DMS53 (cell line): ENCODE measurements at regions not wholly inside any gene's neighbourhood (a gene's known extent, or its start where the extent isn't known, plus 50 kb on each side); places are given as distances from the start of the nearest gene placed in this dataset.

Experiments
- DNase-seq: peaks from one replicate; lab custom pipeline; 2025; lab: John Stamatoyannopoulos, UW

DNA sequence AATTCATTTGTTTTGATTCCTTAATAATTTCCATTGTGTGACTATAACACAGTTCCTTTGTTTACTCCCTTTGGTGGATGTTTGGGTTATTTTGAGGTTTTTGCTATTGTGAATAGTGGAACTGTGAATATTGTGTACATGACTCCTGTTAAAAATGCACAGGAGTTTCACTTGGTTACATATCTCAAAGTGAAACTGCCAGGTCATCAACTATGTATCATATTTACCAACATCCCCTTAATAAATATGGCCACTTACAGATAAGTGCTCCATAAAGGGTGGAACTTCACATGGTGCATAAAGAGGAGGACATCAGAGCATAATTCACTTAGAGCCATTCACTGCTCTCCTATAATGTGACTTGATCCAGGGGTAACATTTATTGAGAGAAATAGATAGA, 328.9 kb downstream of the SEC23A start:
- no peak for DNase-seq

- DNase-seq = no peak
Observed at GRCh38 chr14:38770251-38770650, 332.8 kb downstream of the SEC23A start.

DNA sequence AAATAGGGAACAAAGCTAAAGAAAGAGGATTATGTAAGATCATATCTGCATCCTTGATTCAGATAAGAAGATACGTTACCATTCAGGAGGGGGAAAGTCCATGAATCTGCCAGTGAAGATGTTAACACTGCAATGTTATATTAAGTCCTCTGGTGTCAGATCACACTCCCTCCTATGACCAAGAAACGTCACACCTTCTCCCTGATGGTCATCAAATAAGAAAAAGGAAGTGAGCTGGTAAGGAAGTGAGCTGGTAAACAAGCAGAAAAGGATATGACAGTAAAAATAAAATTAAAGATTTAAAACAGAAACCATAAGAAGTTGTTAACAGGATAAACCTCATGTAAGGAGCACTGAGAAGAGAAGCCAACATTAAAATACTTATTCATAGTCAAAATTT, 340.2 kb downstream of the SEC23A start:
- DNase-seq = no peak

- peak; percentile 6 for DNase-seq
Observed at GRCh38 chr14:38762426-38762825, 340.6 kb downstream of the SEC23A start.

DNA sequence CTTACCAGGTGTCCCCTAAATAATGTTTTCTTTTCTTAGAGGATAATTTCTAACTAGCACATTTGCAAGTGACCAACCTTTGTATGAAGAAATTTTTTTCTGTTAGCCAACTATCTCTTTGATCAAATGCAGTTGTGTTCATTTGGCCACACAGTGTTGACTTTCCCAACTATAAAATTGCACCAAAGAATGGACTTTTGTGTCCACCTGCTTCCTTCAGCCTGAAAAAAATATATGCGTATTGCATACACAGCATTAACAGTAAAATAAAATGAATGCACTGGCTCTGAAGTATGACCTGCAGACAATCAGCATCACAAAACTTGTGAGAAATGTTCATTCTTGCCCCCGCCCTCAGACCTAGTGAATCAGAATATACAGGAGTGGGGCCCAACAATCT, 342.0 kb downstream of the SEC23A start:
- DNase-seq = no peak

- DNase-seq = no peak
Observed at GRCh38 chr14:38758661-38759060, 344.4 kb downstream of the SEC23A start.

DNA sequence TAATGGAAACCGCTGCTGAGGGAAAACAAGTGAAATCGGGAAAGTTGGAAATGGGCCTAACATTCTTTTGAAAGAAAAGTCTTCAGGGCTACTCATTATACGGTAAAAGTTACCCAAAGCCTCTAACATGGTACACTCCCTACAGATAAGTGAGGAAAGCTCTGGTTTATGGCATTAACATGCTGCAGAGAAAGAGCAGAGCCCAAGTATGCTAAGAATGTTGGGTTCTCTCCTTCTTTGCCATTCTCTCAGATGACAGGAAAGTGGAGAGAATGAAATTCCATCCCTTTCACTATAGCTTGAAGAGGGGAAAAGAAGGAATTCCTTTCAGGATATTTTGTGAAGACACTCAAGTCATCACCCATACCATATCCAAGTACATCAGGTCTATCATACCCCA, 348.0 kb downstream of the SEC23A start:
- DNase-seq = no peak

GRCh38 chr14:38752750-38753149, 350.3 kb downstream of the SEC23A start:
- DNase-seq = no peak

DNA sequence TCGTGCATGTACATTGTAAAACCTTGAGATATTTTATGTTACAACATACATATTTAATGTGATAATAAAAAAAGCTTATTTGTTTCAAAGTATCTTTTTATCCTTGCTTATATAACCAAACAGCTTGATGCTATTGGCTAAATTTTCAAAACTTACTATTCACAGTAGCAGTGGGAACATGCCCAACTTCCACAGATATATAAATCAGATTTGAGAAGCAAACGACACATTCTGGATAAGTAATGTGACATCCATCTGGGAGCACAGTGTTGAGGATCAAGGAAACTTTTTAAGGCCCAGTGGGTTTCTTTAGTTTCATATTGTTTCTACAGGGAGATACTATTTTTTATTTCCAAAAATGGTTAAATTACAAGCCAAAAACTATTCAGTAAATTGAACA, 350.7 kb downstream of the SEC23A start:
- DNase-seq = no peak

- no peak for DNase-seq
Observed at GRCh38 chr14:38751459-38751858, 351.6 kb downstream of the SEC23A start.

- DNase-seq = no peak
Observed at GRCh38 chr14:38749936-38750335, 353.1 kb downstream of the SEC23A start.

DNA sequence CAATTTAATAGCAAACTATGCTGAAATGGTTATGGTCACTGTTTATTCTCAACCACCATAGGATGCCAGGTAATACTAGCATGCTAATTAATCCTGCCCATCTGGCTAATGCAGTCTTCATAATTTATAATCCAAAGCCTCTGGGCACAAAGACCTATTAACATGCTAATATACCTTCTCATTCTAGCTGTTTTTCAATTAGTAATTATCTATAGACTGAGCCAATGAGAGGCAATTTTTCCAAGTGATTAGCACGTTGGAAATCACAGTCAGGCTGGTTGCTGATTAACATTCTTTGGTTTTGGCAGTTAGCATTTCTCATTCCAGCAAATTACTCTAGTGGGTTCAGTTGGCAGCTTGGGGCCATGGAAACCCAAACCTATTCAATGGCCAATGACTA, 357.2 kb downstream of the SEC23A start:
- DNase-seq = no peak

- DNase-seq = no peak
Observed at GRCh38 chr14:38743966-38744584, 359.0 kb downstream of the SEC23A start.

DNA sequence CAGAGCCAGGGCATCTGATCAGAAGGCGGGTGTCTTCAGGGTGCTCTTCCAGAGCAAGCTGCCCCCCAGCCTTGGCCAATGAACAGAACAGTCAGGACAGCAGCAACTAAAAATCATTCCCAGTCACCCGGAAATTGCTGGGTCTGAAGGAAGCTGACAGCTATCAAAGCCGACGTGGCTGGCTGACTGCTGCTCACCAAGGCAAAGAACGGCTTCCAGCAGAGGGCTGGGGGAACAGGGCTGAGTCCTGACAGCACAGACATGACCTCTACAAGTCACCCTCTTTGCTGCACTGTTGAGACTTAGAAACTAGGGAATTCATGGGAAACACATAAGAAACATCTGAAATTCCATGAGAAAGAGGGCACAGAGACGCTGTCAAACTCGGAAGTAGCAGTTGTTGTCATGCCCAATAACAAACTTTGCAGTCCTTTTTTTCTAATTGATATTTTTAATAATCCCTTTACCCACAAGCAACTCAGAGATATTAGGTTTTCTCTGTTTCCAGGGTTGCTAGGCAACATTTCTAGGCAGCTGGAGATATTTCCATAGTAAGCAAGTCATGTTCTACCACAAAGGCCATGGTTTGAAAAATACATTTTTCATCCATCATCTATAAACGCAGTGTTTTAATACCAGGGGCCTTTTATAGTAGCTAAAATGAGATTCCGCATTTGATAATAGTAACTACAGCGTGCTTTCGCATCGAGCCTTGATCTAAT, 365.2 kb downstream of the SEC23A start:
- DNase-seq = peak; percentile 4

DNA sequence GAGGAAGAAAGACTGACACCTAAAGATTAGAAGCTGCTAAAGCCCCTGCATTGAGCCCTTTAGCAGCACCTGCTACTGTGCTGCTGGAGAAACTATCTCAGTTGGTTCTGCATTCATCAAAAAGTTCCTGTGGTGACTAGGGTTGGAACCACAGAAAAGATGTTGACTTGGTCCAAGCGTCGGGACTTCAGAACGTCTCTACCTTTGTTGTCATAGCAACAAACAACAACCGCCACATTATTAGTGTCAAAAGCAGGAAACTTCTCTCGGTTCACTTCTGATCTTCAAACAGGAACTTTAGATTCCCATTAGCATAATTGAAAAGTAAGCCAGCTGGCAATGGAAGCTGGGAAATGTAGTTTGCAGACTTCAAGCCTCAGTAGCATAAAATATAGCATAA, 368.0 kb downstream of the SEC23A start:
- DNase-seq = peak; percentile 4

- DNase-seq = no peak
Observed at GRCh38 chr14:38731962-38732361, 371.1 kb downstream of the SEC23A start.

DNA sequence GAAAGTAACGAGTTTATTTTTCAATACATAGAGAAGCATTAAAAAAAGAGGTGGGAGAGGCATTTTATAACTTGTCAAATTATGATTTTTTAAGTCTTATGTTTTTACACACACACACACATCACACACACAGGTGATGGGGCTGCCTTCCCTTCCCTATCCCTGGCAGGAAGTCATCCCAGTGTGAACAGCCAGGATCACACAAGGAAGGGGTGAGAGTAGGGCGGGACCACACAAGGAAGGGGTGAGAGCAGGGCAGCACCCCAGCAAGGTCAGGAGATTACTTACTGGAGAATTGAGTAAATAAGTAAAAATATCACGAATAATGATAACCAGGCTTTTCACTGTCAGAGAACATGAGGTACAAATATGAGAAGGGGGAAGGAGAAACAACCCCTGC, 372.6 kb downstream of the SEC23A start:
- DNase-seq = no peak

GRCh38 chr14:38727731-38728130, 375.3 kb downstream of the SEC23A start:
- DNase-seq = no peak

GRCh38 chr14:38724621-38725020, 378.4 kb downstream of the SEC23A start:
- DNase-seq = no peak

DNA sequence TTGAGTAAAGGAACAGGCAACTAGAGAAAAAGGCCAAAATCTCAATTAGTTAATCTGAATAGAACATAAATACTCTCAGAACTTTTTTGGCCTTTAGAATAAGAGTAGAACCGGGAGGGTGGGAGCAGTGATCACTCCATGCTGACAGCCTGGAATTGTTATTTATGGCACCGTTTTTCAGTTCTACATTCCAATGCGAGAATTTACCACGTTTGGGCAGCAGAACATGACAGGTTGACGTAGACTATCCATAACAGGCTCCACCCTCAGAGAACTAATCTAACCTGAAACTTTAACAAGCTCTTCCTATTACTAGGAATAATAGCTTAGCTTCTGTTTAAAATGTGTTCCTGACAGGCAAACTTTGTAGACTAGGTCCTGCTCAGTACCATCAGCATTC, 379.1 kb downstream of the SEC23A start:
- DNase-seq = no peak

DNA sequence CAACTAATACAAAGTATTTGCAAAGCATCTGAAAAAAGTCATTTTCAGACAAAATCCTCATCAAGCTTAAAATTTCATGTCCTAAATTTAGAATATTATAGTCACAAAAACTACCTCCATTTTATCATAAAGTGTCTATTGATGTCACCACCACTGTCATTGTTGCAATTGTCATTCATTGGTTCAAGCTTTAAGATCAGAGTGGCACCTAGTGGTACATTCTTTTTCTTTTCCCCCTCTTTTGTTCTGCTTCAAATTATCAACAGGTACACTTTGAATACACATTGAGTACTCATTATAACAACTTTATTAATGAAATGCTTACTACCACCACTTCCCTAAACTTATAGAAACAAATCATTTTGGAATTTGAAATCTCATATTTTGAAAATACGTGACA, 379.8 kb downstream of the SEC23A start:
- DNase-seq = no peak

DNA sequence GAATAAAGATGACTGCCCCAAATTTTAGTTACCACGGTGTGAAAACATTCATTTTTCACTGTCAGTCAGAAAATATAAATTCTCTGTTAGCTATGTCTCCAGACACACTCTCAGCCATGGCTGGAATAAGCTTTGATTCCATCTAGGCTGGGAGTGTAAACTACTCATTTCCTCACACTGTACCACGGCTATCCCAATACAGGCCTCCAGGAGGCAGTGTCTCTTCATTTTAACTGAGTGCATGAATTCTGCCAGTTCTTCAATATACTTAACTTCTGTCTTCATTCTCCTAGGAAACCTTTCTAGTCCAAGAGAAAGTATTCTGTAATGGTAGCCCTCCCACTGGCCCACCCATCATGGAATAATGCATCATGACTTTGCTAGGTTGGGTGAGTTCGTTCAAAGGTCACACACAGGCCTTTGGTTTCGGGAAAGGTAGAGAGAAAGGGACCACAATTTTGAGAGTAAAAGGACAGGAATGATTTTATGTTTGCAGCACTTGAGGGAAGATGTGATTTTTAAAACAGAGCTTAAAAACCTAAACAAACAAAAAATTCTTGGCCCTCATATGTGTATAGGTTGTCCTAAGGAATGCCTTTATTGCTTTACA, 381.1 kb downstream of the SEC23A start:
- DNase-seq = peak; percentile 65

GRCh38 chr14:38718519-38718918, 384.5 kb downstream of the SEC23A start:
- DNase-seq = no peak

- DNase-seq = peak; percentile 30
Observed at GRCh38 chr14:38716926-38717325, 386.1 kb downstream of the SEC23A start.
